H1 (cell line): ENCODE measurements at regions not wholly inside any gene's neighbourhood (a gene's known extent, or its start where the extent isn't known, plus 50 kb on each side); places are given as distances from the start of the nearest gene placed in this dataset.

Experiments used
- CTCF ChIA-PET: fragments of 300-600 bp; sonication (Branson Sonifier 250); formaldehyde crosslinking; loops from one replicate; lab custom pipeline; 2021; ENCODE audit not compliant: partially characterized antibody; lab: Charles Lee
- POLR2A ChIA-PET: fragments of 300-600 bp; sonication (Branson Sonifier 250); formaldehyde crosslinking; loops from one replicate; lab custom pipeline; 2021; ENCODE audit warnings: inconsistent platforms; ENCODE audit not compliant: partially characterized antibody; lab: Charles Lee
- DNase-seq, 2 experiments: peaks; one replicate each; pipeline versions ENCODE4 v3.0.0 to v3.0.0-alpha.2; 2010 to 2022; ENCODE audit warnings: low spot score in 2 of 2, low read depth in 1 of 2, mixed read lengths in 1 of 2
- FAIRE-seq: peaks from 2 replicates; lab custom pipeline; 2011; peaks lifted over from hg19 to GRCh38; lab: Jason Lieb, UNC
- H2AFZ ChIP-seq: 2 replicates; pipeline ENCODE4 v1.8.1; 2012; ENCODE audit warnings: low read length, inconsistent platforms
- H2AK5ac ChIP-seq: 2 replicates; pipeline ENCODE4 v1.6.1; 2013; ENCODE audit warnings: low read depth, low read length
- H2BK120ac ChIP-seq: replicated peaks from 2 replicates; pipeline ENCODE3; 2013; ENCODE audit warnings: low read depth, low read length, inconsistent platforms
- H2BK12ac ChIP-seq: 2 replicates; pipeline ENCODE4 v1.6.1; 2013; ENCODE audit warnings: low read depth, low read length
- H2BK15ac ChIP-seq: 2 replicates; pipeline ENCODE4 v1.6.1; 2013; ENCODE audit warnings: low read length
- H2BK20ac ChIP-seq: 2 replicates; pipeline ENCODE4 v1.6.1; 2013; ENCODE audit warnings: low read length
- H2BK5ac ChIP-seq: 2 replicates; pipeline ENCODE4 v1.6.1; 2013; ENCODE audit warnings: low read depth, low read length
- H3K14ac ChIP-seq: 2 replicates; pipeline ENCODE4 v1.6.1; 2013; ENCODE audit warnings: inconsistent platforms; ENCODE audit not compliant: insufficient read length
- H3K18ac ChIP-seq: 2 replicates; pipeline ENCODE4 v1.6.1; 2013; ENCODE audit warnings: low read length; ENCODE audit errors: extremely low read depth
- H3K23ac ChIP-seq: 2 replicates; pipeline ENCODE4 v1.6.1; 2013; ENCODE audit warnings: inconsistent platforms; ENCODE audit not compliant: insufficient read length
- H3K23me2 ChIP-seq: 2 replicates; pipeline ENCODE4 v1.6.1; 2013; ENCODE audit warnings: low read depth, low read length
- H3K27ac ChIP-seq: 2 replicates; pipeline ENCODE4 v1.6.1; 2011; ENCODE audit warnings: low read depth, low read length, inconsistent platforms
- H3K27me3 ChIP-seq, 4 experiments: replicated peaks in 1 of 4; 1 replicate in 1 of 4; 2 replicates in 3 of 4; pipeline versions ENCODE4 v1.6.1 to v1.8.1; 2011 to 2013; ENCODE audit warnings: low read length in 3 of 4, mild to moderate bottlenecking in 3 of 4, inconsistent platforms in 2 of 4, mixed read lengths in 2 of 4, moderate library complexity in 1 of 4; ENCODE audit not compliant: control insufficient read depth in 3 of 4, insufficient read depth in 3 of 4; ENCODE audit errors: extremely low read depth in 1 of 4
- H3K36me3 ChIP-seq, 4 experiments: 2 replicates each; pipeline versions ENCODE4 v1.6.1 to v1.8.1; 2011 to 2013; ENCODE audit warnings: mild to moderate bottlenecking in 4 of 4, low read length in 3 of 4, moderate library complexity in 2 of 4, control low read depth in 1 of 4, inconsistent platforms in 1 of 4; ENCODE audit not compliant: insufficient read depth in 4 of 4, control insufficient read depth in 2 of 4
- H3K4ac ChIP-seq: replicated peaks from 2 replicates; pipeline ENCODE3; 2013; ENCODE audit warnings: low read length, low read depth, mixed read lengths, inconsistent platforms; ENCODE audit not compliant: insufficient read length
- H3K4me1 ChIP-seq, 4 experiments: replicated peaks in 1 of 4; 1 replicate in 1 of 4; 2 replicates in 3 of 4; pipeline versions ENCODE4 v1.6.1 to v1.8.1; 2011 to 2013; ENCODE audit warnings: low read length in 3 of 4, inconsistent platforms in 2 of 4, mixed read lengths in 1 of 4; ENCODE audit not compliant: insufficient read depth in 4 of 4, control insufficient read depth in 3 of 4
- H3K4me2 ChIP-seq, 2 experiments: 2 replicates each; pipeline versions ENCODE4 v1.6.1 to v1.8.1; 2011 to 2013; ENCODE audit warnings: low read depth in 2 of 2, low read length in 2 of 2, control low read depth in 1 of 2, inconsistent platforms in 1 of 2, mild to moderate bottlenecking in 1 of 2; ENCODE audit not compliant: insufficient read depth in 1 of 2
- H3K4me3 ChIP-seq, 4 experiments: fragments of 200-600, 300-600 bp in 1 of 4; sonication (generic), shearing (Covaris generic), sonication (Bioruptor Twin) in 1 of 4; 2 replicates each; pipeline versions ENCODE4 v1.5.1 to v1.8.1; 2011 to 2016; ENCODE audit warnings: low read length in 4 of 4, low read depth in 3 of 4, control low read depth in 2 of 4, inconsistent platforms in 2 of 4, mild to moderate bottlenecking in 2 of 4, mixed read lengths in 1 of 4, moderate library complexity in 1 of 4; ENCODE audit not compliant: insufficient read depth in 2 of 4; ENCODE audit errors: extremely low read depth in 1 of 4
- H3K56ac ChIP-seq: replicated peaks from 2 replicates; pipeline ENCODE3; 2013; ENCODE audit warnings: low read depth, mild to moderate bottlenecking, mixed read lengths, low read length, inconsistent platforms; ENCODE audit not compliant: insufficient read length
- H3K79me1 ChIP-seq: 2 replicates; pipeline ENCODE4 v1.6.1; 2013; ENCODE audit warnings: low read depth, low read length, control low read depth
- H3K79me2 ChIP-seq, 2 experiments: 2 replicates each; pipeline versions ENCODE4 v1.6.1 to v1.8.1; 2012 to 2013; ENCODE audit warnings: low read length in 2 of 2, mild to moderate bottlenecking in 2 of 2, inconsistent platforms in 1 of 2; ENCODE audit not compliant: insufficient read depth in 2 of 2, control insufficient read depth in 1 of 2
- H3K9ac ChIP-seq, 4 experiments: replicated peaks in 1 of 4; 1 replicate in 1 of 4; 2 replicates in 3 of 4; pipeline versions ENCODE4 v1.6.1 to v1.8.1; 2011 to 2013; ENCODE audit warnings: low read depth in 3 of 4, low read length in 3 of 4, control low read depth in 2 of 4, mild to moderate bottlenecking in 2 of 4, moderate library complexity in 2 of 4, inconsistent platforms in 1 of 4; ENCODE audit errors: extremely low read depth in 1 of 4
- H3K9me3 ChIP-seq, 2 experiments: 2 replicates each; pipeline versions ENCODE4 v1.6.1 to v1.8.1; 2012 to 2013; ENCODE audit warnings: mild to moderate bottlenecking in 2 of 2, moderate library complexity in 2 of 2, control low read depth in 1 of 2, inconsistent platforms in 1 of 2, low read depth in 1 of 2, low read length in 1 of 2, mixed read lengths in 1 of 2; ENCODE audit not compliant: insufficient read depth in 2 of 2
- H4K20me1 ChIP-seq, 2 experiments: replicated peaks in 1 of 2; 2 replicates each; pipeline versions ENCODE3 to v1.8.1; 2011 to 2013; ENCODE audit warnings: inconsistent platforms in 2 of 2, low read length in 2 of 2, mild to moderate bottlenecking in 1 of 2; ENCODE audit not compliant: insufficient read depth in 2 of 2, control insufficient read depth in 1 of 2
- H4K5ac ChIP-seq: 2 replicates; pipeline ENCODE4 v1.6.1; 2013; ENCODE audit warnings: low read length, low read depth, mixed read lengths, inconsistent platforms; ENCODE audit not compliant: insufficient read length
- H4K8ac ChIP-seq: 2 replicates; pipeline ENCODE4 v1.8.0; 2013; ENCODE audit warnings: mild to moderate bottlenecking, moderate library complexity, low read length, inconsistent platforms; ENCODE audit not compliant: insufficient read depth; ENCODE audit errors: extremely low read depth
- H4K91ac ChIP-seq: replicated peaks from 2 replicates; pipeline ENCODE3; 2013; ENCODE audit warnings: low read length, mixed read lengths, inconsistent platforms; ENCODE audit not compliant: insufficient read length
- BACH1 ChIP-seq: IDR thresholded peaks from 2 replicates; pipeline ENCODE4 v1.6.1; 2012; ENCODE audit warnings: low read length, improper control_type of control experiment
- BCL11A ChIP-seq, 2 experiments: IDR thresholded peaks; one replicate each; pipeline ENCODE4 v1.6.1; 2011; ENCODE audit warnings: low read depth in 2 of 2, low read length in 2 of 2, mild to moderate bottlenecking in 2 of 2
- CBX5 ChIP-seq: fragments of 300-800, 300-1000 bp; sonication (generic); IDR thresholded peaks from 2 replicates; pipeline ENCODE4 v1.7.1; 2016; ENCODE audit warnings: antibody characterized with exemption, low read length, low read depth
- CHD2 ChIP-seq: IDR thresholded peaks from 2 replicates; pipeline ENCODE4 v1.6.1; 2012; ENCODE audit warnings: low read length, improper control_type of control experiment
- CTBP2 ChIP-seq: IDR thresholded peaks from 2 replicates; pipeline ENCODE4 v1.7.0; 2011; ENCODE audit warnings: borderline replicate concordance, mild to moderate bottlenecking, moderate library complexity, mixed read lengths, low read length; ENCODE audit not compliant: insufficient read depth, insufficient read length
- EZH2 ChIP-seq: fragments of 200-600 bp; sonication (generic); IDR thresholded peaks from 2 replicates; pipeline ENCODE4 v1.7.1; 2012; ENCODE audit warnings: low read depth, mild to moderate bottlenecking, moderate library complexity, low read length, inconsistent platforms; ENCODE audit not compliant: severe bottlenecking
- FOSL1 ChIP-seq: IDR thresholded peaks from 2 replicates; pipeline ENCODE4 v1.6.1; 2011; ENCODE audit warnings: mild to moderate bottlenecking, low read depth, low read length, moderate library complexity; ENCODE audit not compliant: insufficient read depth
- JUN ChIP-seq: IDR thresholded peaks from 2 replicates; pipeline ENCODE4 v1.6.1; 2011; ENCODE audit warnings: low read depth, mild to moderate bottlenecking, improper control_type of control experiment, low read length
- KDM4A ChIP-seq: IDR thresholded peaks from one replicate; pipeline ENCODE4 v1.7.1; 2012; ENCODE audit warnings: low read depth, mild to moderate bottlenecking, moderate library complexity, low read length, inconsistent platforms; ENCODE audit not compliant: severe bottlenecking
- RNF2 ChIP-seq: fragments of 200-900, 300-1000 bp; sonication (generic); IDR thresholded peaks from 2 replicates; pipeline ENCODE4 v1.7.1; 2016; ENCODE audit warnings: borderline replicate concordance, low read depth, mild to moderate bottlenecking, antibody characterized with exemption, low read length; ENCODE audit not compliant: poor library complexity, severe bottlenecking; ENCODE audit errors: missing control alignments
- SAP30 ChIP-seq: fragments of 300-600 bp; sonication (generic); IDR thresholded peaks from 2 replicates; pipeline ENCODE4 v1.7.1; 2012; ENCODE audit warnings: low read length, moderate library complexity, mild to moderate bottlenecking, inconsistent platforms; ENCODE audit not compliant: insufficient read depth, insufficient replicate concordance
- SIX5 ChIP-seq: IDR thresholded peaks from 2 replicates; pipeline ENCODE4 v1.6.1; 2011; ENCODE audit warnings: mild to moderate bottlenecking, low read depth, low read length
- SP2 ChIP-seq: IDR thresholded peaks from 2 replicates; pipeline ENCODE4 v1.6.1; 2012; ENCODE audit warnings: mild to moderate bottlenecking, low read length, inconsistent platforms
- SUZ12 ChIP-seq: fragments of 200-600 bp; sonication (generic); IDR thresholded peaks from 2 replicates; pipeline ENCODE4 v1.6.1; 2012; ENCODE audit warnings: mild to moderate bottlenecking, inconsistent platforms, low read length, moderate library complexity, mixed read lengths
- TCF12 ChIP-seq: IDR thresholded peaks from 2 replicates; pipeline ENCODE4 v1.6.1; 2011; ENCODE audit warnings: low read depth, mild to moderate bottlenecking, low read length
- WGBS, 2 experiments: shearing (Covaris generic) in 1 of 2; methylation state at CpG; one replicate each; pipeline versions ENCODE4 v1.1.6 to v1.1.7; 2013 to 2015; ENCODE audit warnings: low lambda C conversion rate in 2 of 2, mixed read lengths in 2 of 2, inconsistent platforms in 1 of 2, low coverage in 1 of 2, missing lambda C conversion rate in 1 of 2; ENCODE audit not compliant: insufficient replicate concordance in 2 of 2, insufficient coverage in 1 of 2, insufficient read length in 1 of 2; ENCODE audit errors: extremely low coverage in 1 of 2, missing lambda C conversion rate in 1 of 2; 5-methylcytosine and 5-hydroxymethylcytosine counted together

- no peak overlapping the region for H2BK12ac ChIP-seq
- no peak overlapping the region for H4K8ac ChIP-seq
- H3K9ac ChIP-seq, result no peak overlapping the region
- H3K14ac ChIP-seq, result no peak overlapping the region
- no peak overlapping the region for H2AFZ ChIP-seq
- H4K20me1 ChIP-seq, result no peaks in the 10 kb centered on the region
- no peak overlapping the region for H3K56ac ChIP-seq
- H3K36me3 ChIP-seq, result no peaks in the 10 kb centered on the region
- H4K5ac ChIP-seq, result no peak overlapping the region
- no peaks in the 10 kb centered on the region for H3K9me3 ChIP-seq
- no peak overlapping the region for H3K4ac ChIP-seq
- no peak overlapping the region for H3K4me3 ChIP-seq
- H3K79me2 ChIP-seq, result no peaks in the 10 kb centered on the region
- H3K23me2 ChIP-seq, result no peaks in the 10 kb centered on the region
- ChIA-PET CTCF (interaction anchor here (0.6 to 1.2 kb wide), 2 partner anchors 23 to 97 kb away, joined by 3 read pairs; no protein-coding TSS in a partner anchor), POLR2A (no interaction called here)
- H2AK5ac ChIP-seq, result no peak overlapping the region
- FAIRE-seq (no peak), DNase-seq (no peak)
- H2BK15ac ChIP-seq, result no peak overlapping the region
- H3K79me1 ChIP-seq, result no peaks in the 10 kb centered on the region
- H3K18ac ChIP-seq, result no peak overlapping the region
- H2BK120ac ChIP-seq, result no peak overlapping the region
- WGBS, 2 experiments, result 88% methylated on average over 2 of the region's 2 CpGs; no CpG with 5 or more reads in 1 of the 2 experiments
- H4K91ac ChIP-seq, result no peak overlapping the region
- H3K27ac ChIP-seq, result no peak overlapping the region
- TF ChIP-seq SIX5 (no peak), KDM4A (no peak), JUN (no peak), BCL11A (IDR thresholded peaks at IDR 0.05; ENCODE audit: low read depth in 2 of 2, low read length in 2 of 2) (no peak), FOSL1 (no peak), SUZ12 (no peak), SAP30 (no peak), RNF2 (no peak), EZH2 (no peak), BACH1 (no peak), CTBP2 (no peak), SP2 (no peak), TCF12 (no peak), CHD2 (no peak), CBX5 (no peak)
- H3K27me3 ChIP-seq, result no peaks in the 10 kb centered on the region
- H3K23ac ChIP-seq, result no peak overlapping the region
- H3K4me2 ChIP-seq, result no peak overlapping the region
- H2BK5ac ChIP-seq, result no peak overlapping the region
- H2BK20ac ChIP-seq, result no peak overlapping the region
- 0 out of 7 replicates have a peak, but pooled peaks cover 0 to 1% (median 0%) of the 10 kb centered on the region in 4 experiments for H3K4me1 ChIP-seq
Observed at GRCh38 chr19:28063702-28064101, 1149.2 kb downstream of the UQCRFS1 start.
